ENCODE measurements at regions not wholly inside any gene's neighbourhood (a gene's known extent, or its start where the extent isn't known, plus 50 kb on each side); places are given as distances from the start of the nearest gene placed in this dataset.

GRCh38 chr4:33453436-33453835 is 2733.3 kb downstream of the PCDH7 start:
- no peak for FAIRE-seq
- intact Hi-C loops (cut with DNase I): no loop called here
- no peak overlapping the region for H3K4me3 ChIP-seq (ENCODE audit: low read length in 3 of 3)
- H3K27ac ChIP-seq (ENCODE audit: low read depth in 2 of 2, low read length in 2 of 2): no peak overlapping the region
- no peaks in the 10 kb centered on the region for H3K27me3 ChIP-seq (ENCODE audit: control insufficient read depth, insufficient read depth, low read length)
- H3K4me1 ChIP-seq (ENCODE audit: control insufficient read depth in 2 of 3, insufficient read depth in 2 of 3, low read depth in 1 of 3, low read length in 3 of 3): no peaks in the 10 kb centered on the region
- DNase-seq: no peak
- TF ChIP-seq CTCF (IDR thresholded peaks at IDR 0.05; ENCODE audit: borderline replicate concordance, extremely low read depth, insufficient read depth): no peak
- no peaks in the 10 kb centered on the region for H3K9me3 ChIP-seq (ENCODE audit: control insufficient read depth in 2 of 3, insufficient read depth in 1 of 3, low read length in 3 of 3)
- H3K9ac ChIP-seq (ENCODE audit: low read length in 3 of 3): no peak overlapping the region
- H3K36me3 ChIP-seq (ENCODE audit: control insufficient read depth in 2 of 3, insufficient read depth in 3 of 3, low read length in 3 of 3): no peaks in the 10 kb centered on the region

GRCh38 chr4:33453916-33454315 is 2733.7 kb downstream of the PCDH7 start:
- TF ChIP-seq CTCF (IDR thresholded peaks at IDR 0.05; ENCODE audit: borderline replicate concordance, extremely low read depth, insufficient read depth): no peak
- Histone ChIP-seq H3K4me3 (ENCODE audit: low read length in 3 of 3) (no peak overlapping the region), H3K4me1 (ENCODE audit: control insufficient read depth in 2 of 3, insufficient read depth in 2 of 3, low read depth in 1 of 3, low read length in 3 of 3) (no peaks in the 10 kb centered on the region), H3K27ac (ENCODE audit: low read depth in 2 of 2, low read length in 2 of 2) (no peak overlapping the region), H3K9ac (ENCODE audit: low read length in 3 of 3) (no peak overlapping the region), H3K9me3 (ENCODE audit: control insufficient read depth in 2 of 3, insufficient read depth in 1 of 3, low read length in 3 of 3) (no peaks in the 10 kb centered on the region), H3K27me3 (ENCODE audit: control insufficient read depth, insufficient read depth, low read length) (no peaks in the 10 kb centered on the region), H3K36me3 (ENCODE audit: control insufficient read depth in 2 of 3, insufficient read depth in 3 of 3, low read length in 3 of 3) (no peaks in the 10 kb centered on the region)
- FAIRE-seq (no peak), DNase-seq (no peak)
- intact Hi-C loops (cut with DNase I): no loop called here

- Histone ChIP-seq H3K9ac (ENCODE audit: low read length in 3 of 3) (no peak overlapping the region), H3K4me1 (ENCODE audit: control insufficient read depth in 2 of 3, insufficient read depth in 2 of 3, low read depth in 1 of 3, low read length in 3 of 3) (no peaks in the 10 kb centered on the region), H3K9me3 (ENCODE audit: control insufficient read depth in 2 of 3, insufficient read depth in 1 of 3, low read length in 3 of 3) (no peaks in the 10 kb centered on the region), H3K4me3 (ENCODE audit: low read length in 3 of 3) (no peak overlapping the region), H3K27me3 (ENCODE audit: control insufficient read depth, insufficient read depth, low read length) (no peaks in the 10 kb centered on the region), H3K27ac (ENCODE audit: low read depth in 2 of 2, low read length in 2 of 2) (no peak overlapping the region), H3K36me3 (ENCODE audit: control insufficient read depth in 2 of 3, insufficient read depth in 3 of 3, low read length in 3 of 3) (no peaks in the 10 kb centered on the region)
- no peak for DNase-seq
- FAIRE-seq: no peak
- TF ChIP-seq CTCF (IDR thresholded peaks at IDR 0.05; ENCODE audit: borderline replicate concordance, extremely low read depth, insufficient read depth): no peak
- intact Hi-C loops (cut with DNase I): no loop called here
Observed at GRCh38 chr4:33465565-33465964, 2745.4 kb downstream of the PCDH7 start.

- intact Hi-C loops (cut with DNase I): no loop called here
- Histone ChIP-seq H3K27me3 (ENCODE audit: control insufficient read depth, insufficient read depth, low read length) (no peaks in the 10 kb centered on the region), H3K9me3 (ENCODE audit: control insufficient read depth in 2 of 3, insufficient read depth in 1 of 3, low read length in 3 of 3) (peaks cover 0 to 5% (median 0%) of the 10 kb centered on the region in 3 donors), H3K36me3 (ENCODE audit: control insufficient read depth in 2 of 3, insufficient read depth in 3 of 3, low read length in 3 of 3) (no peaks in the 10 kb centered on the region), H3K27ac (ENCODE audit: low read depth in 2 of 2, low read length in 2 of 2) (no peak overlapping the region), H3K9ac (ENCODE audit: low read length in 3 of 3) (no peak overlapping the region), H3K4me3 (ENCODE audit: low read length in 3 of 3) (no peak overlapping the region), H3K4me1 (ENCODE audit: control insufficient read depth in 2 of 3, insufficient read depth in 2 of 3, low read depth in 1 of 3, low read length in 3 of 3) (no peaks in the 10 kb centered on the region)
- DNase-seq (peak in 1 of 5 donors; percentile 32), FAIRE-seq (no peak)
- TF ChIP-seq CTCF (IDR thresholded peaks at IDR 0.05; ENCODE audit: borderline replicate concordance, extremely low read depth, insufficient read depth): no peak
Observed at GRCh38 chr4:33467291-33467690, 2747.1 kb downstream of the PCDH7 start.

Measured in kidney (tissue), 13 donors.